Upper lobe of left lung (tissue), 6 donors: ENCODE measurements at regions not wholly inside any gene's neighbourhood (a gene's known extent, or its start where the extent isn't known, plus 50 kb on each side); places are given as distances from the start of the nearest gene placed in this dataset.

Experiments
- ATAC-seq, 2 donors: fragments of 200-7000 bp; cut with Tn5 transposase; one replicate each; pipeline ENCODE4 v1.9.1; 2022; ENCODE audit warnings: mild to moderate bottlenecking in 2 of 2, moderate library complexity in 2 of 2; ENCODE audit not compliant: low FRiP score in 2 of 2
- DNase-seq, 2 donors: peaks; one replicate each; pipeline ENCODE4 v3.0.0-alpha.2; 2019 to 2020
- H3K27ac ChIP-seq, 4 donors: fragments of 200-600 bp; sonication (generic); one replicate each; pipeline ENCODE4 v1.5.1; 2016 to 2019
- H3K27me3 ChIP-seq, 4 donors: fragments of 200-600 bp; sonication (generic); one replicate each; pipeline ENCODE4 v1.5.1; 2017 to 2019
- H3K36me3 ChIP-seq, 4 donors: fragments of 200-600 bp; sonication (generic); one replicate each; pipeline ENCODE4 v1.5.1; 2016 to 2019
- H3K4me1 ChIP-seq, 4 donors: fragments of 200-600 bp; sonication (generic); one replicate each; pipeline ENCODE4 v1.5.1; 2018 to 2019
- H3K4me3 ChIP-seq, 4 donors: fragments of 200-600 bp; sonication (generic); one replicate each; pipeline ENCODE4 v1.5.1; 2017 to 2019; ENCODE audit warnings: mild to moderate bottlenecking in 2 of 4, moderate library complexity in 1 of 4
- H3K9me3 ChIP-seq, 4 donors: fragments of 200-600 bp; sonication (generic); one replicate each; pipeline ENCODE4 v1.5.1; 2018 to 2019
- CTCF ChIP-seq, 6 experiments: fragments of 450-650 bp in 4 of 6; fragments of 200-600 bp in 2 of 6; sonication (generic) in 2 of 6; IDR thresholded peaks; one replicate each; pipeline ENCODE4 v1.5.1; 2016 to 2019; ENCODE audit warnings: antibody characterized with exemption in 6 of 6
- EP300 ChIP-seq, 4 donors: sonication (generic); formaldehyde crosslinking; IDR thresholded peaks; one replicate each; pipeline ENCODE4 v1.5.1; 2017; ENCODE audit warnings: antibody characterized with exemption in 4 of 4, control low read depth in 2 of 4
- POLR2A ChIP-seq, 4 donors: fragments of 450-650 bp; IDR thresholded peaks; one replicate each; pipeline ENCODE4 v1.5.1; 2016 to 2017; ENCODE audit warnings: antibody characterized with exemption in 4 of 4, mild to moderate bottlenecking in 2 of 4
- POLR2AphosphoS5 ChIP-seq, 2 donors: sonication (generic); formaldehyde crosslinking; IDR thresholded peaks; one replicate each; pipeline ENCODE4 v1.5.1; 2017; ENCODE audit warnings: antibody characterized with exemption in 2 of 2
- WGBS, 2 donors: methylation state at CpG; one replicate each; pipeline ENCODE4 v1.1.5; 2017 to 2018; 5-methylcytosine and 5-hydroxymethylcytosine counted together
- donor health status: DM: no; HTN: no; CAD: no; lungs with moderate emphysema.
- donor health status: DM: no; HTN: yes; CAD: no; lungs with severe emphysema.

GRCh38 chr1:229717786-229718576, 91.9 kb downstream of the URB2 start:
- no peak for DNase-seq
- 90 to 92% methylated on average over 7 of the region's 7 CpGs for WGBS, 2 donors
- Histone ChIP-seq H3K27ac (no peak overlapping the region), H3K9me3 (peaks cover 0 to 5% (median 0%) of the 10 kb centered on the region in 4 donors), H3K27me3 (no peaks in the 10 kb centered on the region), H3K4me1 (no peaks in the 10 kb centered on the region), H3K4me3 (no peak overlapping the region), H3K36me3 (no peaks in the 10 kb centered on the region)
- ATAC-seq, result no peak
- TF ChIP-seq POLR2AphosphoS5 (IDR thresholded peaks at IDR 0.05) (no peak), POLR2A (IDR thresholded peaks at IDR 0.05) (no peak), EP300 (IDR thresholded peaks at IDR 0.05) (no peak), CTCF (IDR thresholded peaks at IDR 0.05) (no peak)

- H3K36me3 ChIP-seq, result no peaks in the 10 kb centered on the region
- ATAC-seq (no peak), DNase-seq (no peak)
- no peak overlapping the region for H3K27ac ChIP-seq
- H3K27me3 ChIP-seq, result no peaks in the 10 kb centered on the region
- no peaks in the 10 kb centered on the region for H3K4me1 ChIP-seq
- TF ChIP-seq POLR2A (IDR thresholded peaks at IDR 0.05), result no peak
- TF ChIP-seq EP300 (IDR thresholded peaks at IDR 0.05), result no peak
- 47 to 51% methylated on average over 3 of the region's 3 CpGs for WGBS, 2 donors
- peaks cover 0 to 8% (median 0%) of the 10 kb centered on the region in 4 donors for H3K9me3 ChIP-seq
- H3K4me3 ChIP-seq, result no peak overlapping the region
Measured at GRCh38 chr1:229726061-229726460, 100.0 kb downstream of the URB2 start.

- no peaks in the 10 kb centered on the region for H3K4me1 ChIP-seq
- ATAC-seq, result no peak
Measured at GRCh38 chr1:229729916-229730315, 103.9 kb downstream of the URB2 start.

GRCh38 chr1:229730573-229730972, 104.5 kb downstream of the URB2 start:
- no peaks in the 10 kb centered on the region for H3K9me3 ChIP-seq
- H3K27ac ChIP-seq, result no peak overlapping the region
- WGBS, 2 donors, result 56 to 74% methylated on average over 1 of the region's 1 CpG
- TF ChIP-seq CTCF (IDR thresholded peaks at IDR 0.05) (no peak), EP300 (IDR thresholded peaks at IDR 0.05) (no peak)
- no peak overlapping the region for H3K4me3 ChIP-seq
- H3K36me3 ChIP-seq, result no peaks in the 10 kb centered on the region
- no peak for ATAC-seq
- DNase-seq, result no peak
- H3K4me1 ChIP-seq, result no peaks in the 10 kb centered on the region
- H3K27me3 ChIP-seq, result no peaks in the 10 kb centered on the region

More at GRCh38 chr1:229729916-229730315, 103.9 kb downstream of the URB2 start:
- no peak overlapping the region for H3K4me3 ChIP-seq
- no peak overlapping the region for H3K27ac ChIP-seq
- H3K27me3 ChIP-seq, result no peaks in the 10 kb centered on the region
- H3K36me3 ChIP-seq, result no peaks in the 10 kb centered on the region
- no peaks in the 10 kb centered on the region for H3K9me3 ChIP-seq
- TF ChIP-seq POLR2AphosphoS5 (IDR thresholded peaks at IDR 0.05), result no peak
- no peak for TF ChIP-seq EP300 (IDR thresholded peaks at IDR 0.05)
- no peak for TF ChIP-seq CTCF (IDR thresholded peaks at IDR 0.05)
- TF ChIP-seq POLR2A (IDR thresholded peaks at IDR 0.05), result no peak
- no peak for DNase-seq

- Histone ChIP-seq H3K4me3 (no peak overlapping the region), H3K27ac (no peak overlapping the region), H3K36me3 (no peaks in the 10 kb centered on the region), H3K9me3 (peaks cover 6 to 13% (median 11%) of the 10 kb centered on the region in 4 donors), H3K4me1 (no peaks in the 10 kb centered on the region), H3K27me3 (no peaks in the 10 kb centered on the region)
- 71 to 80% methylated on average over 3 of the region's 3 CpGs for WGBS, 2 donors
- TF ChIP-seq POLR2AphosphoS5 (IDR thresholded peaks at IDR 0.05) (no peak), EP300 (IDR thresholded peaks at IDR 0.05) (no peak), POLR2A (IDR thresholded peaks at IDR 0.05) (no peak), CTCF (IDR thresholded peaks at IDR 0.05) (no peak)
- no peak for ATAC-seq
- no peak for DNase-seq
Measured at GRCh38 chr1:229732061-229732460, 106.0 kb downstream of the URB2 start.
